ENCODE measurements at regions not wholly inside any gene's neighbourhood (a gene's known extent, or its start where the extent isn't known, plus 50 kb on each side); places are given as distances from the start of the nearest gene placed in this dataset.

- Mint-ChIP-seq H3K4me1 (ENCODE audit: low read depth, unreplicated experiment) (no peaks in the 10 kb centered on the region), H3K36me3 (ENCODE audit: insufficient read depth, unreplicated experiment) (no peaks in the 10 kb centered on the region), H3K4me3 (ENCODE audit: low read depth, unreplicated experiment) (no peak overlapping the region), H3K9me3 (ENCODE audit: low read depth, unreplicated experiment) (no peaks in the 10 kb centered on the region), H3K27ac (ENCODE audit: unreplicated experiment) (no peak overlapping the region), H3K27me3 (ENCODE audit: unreplicated experiment) (no peaks in the 10 kb centered on the region)
- CTCF ChIA-PET: no interaction called here
- BruUV-seq (replicated peaks): no TSS peak
- no peak for DNase-seq
- no peak for TF ChIP-seq CTCF (IDR thresholded peaks at IDR 0.05; ENCODE audit: unreplicated experiment)
- intact Hi-C loops (cut with micrococcal nuclease; ENCODE audit: unreplicated experiment): no loop called here
Observed at GRCh38 chr12:24424376-24424775, 474.9 kb upstream of the SOX5 start.

- DNase-seq: no peak
- H3K27me3 Mint-ChIP-seq (ENCODE audit: unreplicated experiment): no peaks in the 10 kb centered on the region
- H3K27ac Mint-ChIP-seq (ENCODE audit: unreplicated experiment): no peak overlapping the region
- intact Hi-C loops (cut with micrococcal nuclease; ENCODE audit: unreplicated experiment): no loop called here
- BruUV-seq (replicated peaks): no TSS peak
- H3K36me3 Mint-ChIP-seq (ENCODE audit: insufficient read depth, unreplicated experiment): no peaks in the 10 kb centered on the region
- no peak overlapping the region for H3K4me3 Mint-ChIP-seq (ENCODE audit: low read depth, unreplicated experiment)
- no peak for TF ChIP-seq CTCF (IDR thresholded peaks at IDR 0.05; ENCODE audit: unreplicated experiment)
- no peaks in the 10 kb centered on the region for H3K9me3 Mint-ChIP-seq (ENCODE audit: low read depth, unreplicated experiment)
- CTCF ChIA-PET: no interaction called here
- H3K4me1 Mint-ChIP-seq (ENCODE audit: low read depth, unreplicated experiment): no peaks in the 10 kb centered on the region
Observed at GRCh38 chr12:24423611-24424010, 474.1 kb upstream of the SOX5 start.

GRCh38 chr12:24421759-24422158 lies 472.3 kb upstream of the SOX5 start:
- DNase-seq: no peak

GRCh38 chr12:24418157-24418556 lies 468.7 kb upstream of the SOX5 start:
- peaks cover 3% of the 10 kb centered on the region for H3K9me3 Mint-ChIP-seq (ENCODE audit: low read depth, unreplicated experiment)
- no peak overlapping the region for H3K27ac Mint-ChIP-seq (ENCODE audit: unreplicated experiment)
- BruUV-seq (replicated peaks): no TSS peak
- no peak for TF ChIP-seq CTCF (IDR thresholded peaks at IDR 0.05; ENCODE audit: unreplicated experiment)
- no peaks in the 10 kb centered on the region for H3K27me3 Mint-ChIP-seq (ENCODE audit: unreplicated experiment)
- H3K36me3 Mint-ChIP-seq (ENCODE audit: insufficient read depth, unreplicated experiment): no peaks in the 10 kb centered on the region
- no peaks in the 10 kb centered on the region for H3K4me1 Mint-ChIP-seq (ENCODE audit: low read depth, unreplicated experiment)
- intact Hi-C loops (cut with micrococcal nuclease; ENCODE audit: unreplicated experiment): no loop called here
- H3K4me3 Mint-ChIP-seq (ENCODE audit: low read depth, unreplicated experiment): no peak overlapping the region
- CTCF ChIA-PET: no interaction called here
- DNase-seq: no peak

More at GRCh38 chr12:24421759-24422158, 472.3 kb upstream of the SOX5 start:
- Mint-ChIP-seq H3K36me3 (ENCODE audit: insufficient read depth, unreplicated experiment) (no peaks in the 10 kb centered on the region), H3K9me3 (ENCODE audit: low read depth, unreplicated experiment) (no peaks in the 10 kb centered on the region), H3K4me3 (ENCODE audit: low read depth, unreplicated experiment) (no peak overlapping the region), H3K27ac (ENCODE audit: unreplicated experiment) (no peak overlapping the region), H3K27me3 (ENCODE audit: unreplicated experiment) (no peaks in the 10 kb centered on the region), H3K4me1 (ENCODE audit: low read depth, unreplicated experiment) (no peaks in the 10 kb centered on the region)
- intact Hi-C loops (cut with micrococcal nuclease; ENCODE audit: unreplicated experiment): no loop called here
- TF ChIP-seq CTCF (IDR thresholded peaks at IDR 0.05; ENCODE audit: unreplicated experiment): no peak
- no TSS peak for BruUV-seq (replicated peaks)
- CTCF ChIA-PET: no interaction called here

Measured in Calu3 (cell line).